GM23338 (cell line): ENCODE measurements at regions not wholly inside any gene's neighbourhood (a gene's known extent, or its start where the extent isn't known, plus 50 kb on each side); places are given as distances from the start of the nearest gene placed in this dataset.

Experiments
- EZH2 ChIP-seq: fragments of 200-600 bp; sonication (generic); IDR thresholded peaks from one replicate; pipeline ENCODE4 v1.8.0; 2017; ENCODE audit warnings: antibody characterized with exemption, mild to moderate bottlenecking, low read depth; ENCODE audit not compliant: unreplicated experiment
- NANOG ChIP-seq: IDR thresholded peaks from 2 replicates; pipeline ENCODE4 v1.6.1; 2016; ENCODE audit warnings: antibody characterized with exemption, borderline replicate concordance
- POLR2AphosphoS5 ChIP-seq: IDR thresholded peaks from 2 replicates; pipeline ENCODE4 v1.6.1; 2016; ENCODE audit warnings: antibody characterized with exemption, low read depth
- TF ChIP-seq, protein P1 (sequence below), 2 experiments: fragments of 200-600 bp in 1 of 2; sonication (generic) in 1 of 2; conservative IDR thresholded peaks; 2 replicates each; pipeline versions ENCODE4 v1.5.1 to v1.6.1; 2016 to 2017; ENCODE audit warnings: antibody characterized with exemption in 2 of 2, low read depth in 2 of 2, mild to moderate bottlenecking in 2 of 2, moderate library complexity in 1 of 2
- TF ChIP-seq, protein P2 (sequence below): IDR thresholded peaks from one replicate; pipeline ENCODE4 v1.6.1; 2018; ENCODE audit warnings: antibody characterized with exemption; ENCODE audit not compliant: unreplicated experiment
- TF ChIP-seq, protein P3 (sequence below): IDR thresholded peaks from 2 replicates; pipeline ENCODE4 v1.6.1; 2016; ENCODE audit warnings: antibody characterized with exemption

DNA sequence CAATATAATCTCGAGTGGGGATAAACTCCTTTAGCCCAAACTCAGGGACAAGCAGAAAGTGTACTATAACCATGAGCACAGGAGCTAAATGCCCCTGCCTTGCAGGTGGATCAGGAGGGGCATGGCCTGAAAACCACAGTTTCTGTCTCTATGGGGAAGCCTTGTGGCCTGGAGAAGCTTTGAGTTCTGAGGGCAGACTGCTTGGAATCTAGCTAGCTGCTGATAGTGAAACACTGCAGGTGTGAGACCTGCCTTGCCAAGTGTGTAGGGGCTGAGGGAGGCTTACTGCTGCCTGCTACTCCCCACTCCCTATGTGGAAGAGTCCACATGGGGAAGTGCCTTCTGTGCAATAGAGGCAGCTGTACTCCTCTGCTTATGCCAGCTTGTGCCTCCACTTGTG, 352.3 kb upstream of the OR4E1 start:
- TF ChIP-seq, protein P1, sequence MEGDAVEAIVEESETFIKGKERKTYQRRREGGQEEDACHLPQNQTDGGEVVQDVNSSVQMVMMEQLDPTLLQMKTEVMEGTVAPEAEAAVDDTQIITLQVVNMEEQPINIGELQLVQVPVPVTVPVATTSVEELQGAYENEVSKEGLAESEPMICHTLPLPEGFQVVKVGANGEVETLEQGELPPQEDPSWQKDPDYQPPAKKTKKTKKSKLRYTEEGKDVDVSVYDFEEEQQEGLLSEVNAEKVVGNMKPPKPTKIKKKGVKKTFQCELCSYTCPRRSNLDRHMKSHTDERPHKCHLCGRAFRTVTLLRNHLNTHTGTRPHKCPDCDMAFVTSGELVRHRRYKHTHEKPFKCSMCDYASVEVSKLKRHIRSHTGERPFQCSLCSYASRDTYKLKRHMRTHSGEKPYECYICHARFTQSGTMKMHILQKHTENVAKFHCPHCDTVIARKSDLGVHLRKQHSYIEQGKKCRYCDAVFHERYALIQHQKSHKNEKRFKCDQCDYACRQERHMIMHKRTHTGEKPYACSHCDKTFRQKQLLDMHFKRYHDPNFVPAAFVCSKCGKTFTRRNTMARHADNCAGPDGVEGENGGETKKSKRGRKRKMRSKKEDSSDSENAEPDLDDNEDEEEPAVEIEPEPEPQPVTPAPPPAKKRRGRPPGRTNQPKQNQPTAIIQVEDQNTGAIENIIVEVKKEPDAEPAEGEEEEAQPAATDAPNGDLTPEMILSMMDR (conservative IDR thresholded peaks at IDR 0.05; ENCODE audit: low read depth in 2 of 2): no peak
- TF ChIP-seq, protein P2, sequence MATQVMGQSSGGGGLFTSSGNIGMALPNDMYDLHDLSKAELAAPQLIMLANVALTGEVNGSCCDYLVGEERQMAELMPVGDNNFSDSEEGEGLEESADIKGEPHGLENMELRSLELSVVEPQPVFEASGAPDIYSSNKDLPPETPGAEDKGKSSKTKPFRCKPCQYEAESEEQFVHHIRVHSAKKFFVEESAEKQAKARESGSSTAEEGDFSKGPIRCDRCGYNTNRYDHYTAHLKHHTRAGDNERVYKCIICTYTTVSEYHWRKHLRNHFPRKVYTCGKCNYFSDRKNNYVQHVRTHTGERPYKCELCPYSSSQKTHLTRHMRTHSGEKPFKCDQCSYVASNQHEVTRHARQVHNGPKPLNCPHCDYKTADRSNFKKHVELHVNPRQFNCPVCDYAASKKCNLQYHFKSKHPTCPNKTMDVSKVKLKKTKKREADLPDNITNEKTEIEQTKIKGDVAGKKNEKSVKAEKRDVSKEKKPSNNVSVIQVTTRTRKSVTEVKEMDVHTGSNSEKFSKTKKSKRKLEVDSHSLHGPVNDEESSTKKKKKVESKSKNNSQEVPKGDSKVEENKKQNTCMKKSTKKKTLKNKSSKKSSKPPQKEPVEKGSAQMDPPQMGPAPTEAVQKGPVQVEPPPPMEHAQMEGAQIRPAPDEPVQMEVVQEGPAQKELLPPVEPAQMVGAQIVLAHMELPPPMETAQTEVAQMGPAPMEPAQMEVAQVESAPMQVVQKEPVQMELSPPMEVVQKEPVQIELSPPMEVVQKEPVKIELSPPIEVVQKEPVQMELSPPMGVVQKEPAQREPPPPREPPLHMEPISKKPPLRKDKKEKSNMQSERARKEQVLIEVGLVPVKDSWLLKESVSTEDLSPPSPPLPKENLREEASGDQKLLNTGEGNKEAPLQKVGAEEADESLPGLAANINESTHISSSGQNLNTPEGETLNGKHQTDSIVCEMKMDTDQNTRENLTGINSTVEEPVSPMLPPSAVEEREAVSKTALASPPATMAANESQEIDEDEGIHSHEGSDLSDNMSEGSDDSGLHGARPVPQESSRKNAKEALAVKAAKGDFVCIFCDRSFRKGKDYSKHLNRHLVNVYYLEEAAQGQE: no peak
- TF ChIP-seq POLR2AphosphoS5 (no peak), NANOG (no peak), EZH2 (no peak)
- TF ChIP-seq, protein P3, sequence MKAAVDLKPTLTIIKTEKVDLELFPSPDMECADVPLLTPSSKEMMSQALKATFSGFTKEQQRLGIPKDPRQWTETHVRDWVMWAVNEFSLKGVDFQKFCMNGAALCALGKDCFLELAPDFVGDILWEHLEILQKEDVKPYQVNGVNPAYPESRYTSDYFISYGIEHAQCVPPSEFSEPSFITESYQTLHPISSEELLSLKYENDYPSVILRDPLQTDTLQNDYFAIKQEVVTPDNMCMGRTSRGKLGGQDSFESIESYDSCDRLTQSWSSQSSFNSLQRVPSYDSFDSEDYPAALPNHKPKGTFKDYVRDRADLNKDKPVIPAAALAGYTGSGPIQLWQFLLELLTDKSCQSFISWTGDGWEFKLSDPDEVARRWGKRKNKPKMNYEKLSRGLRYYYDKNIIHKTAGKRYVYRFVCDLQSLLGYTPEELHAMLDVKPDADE: no peak
